ENCODE measurements at regions not wholly inside any gene's neighbourhood (a gene's known extent, or its start where the extent isn't known, plus 50 kb on each side); places are given as distances from the start of the nearest gene placed in this dataset.

GRCh38 chr11:111185266-111185665, 60.3 kb upstream of the POU2AF2 start:
- Histone ChIP-seq H3K4me1 (peaks cover 0 to 4% (median 0%) of the 10 kb centered on the region in 9 donors), H3K4me3 (no peak overlapping the region), H3K27ac (no peak overlapping the region), H3K9me3 (peaks cover 0 to 14% (median 0%) of the 10 kb centered on the region in 11 donors), H3K27me3 (no peaks in the 10 kb centered on the region), H3K36me3 (no peaks in the 10 kb centered on the region)
- no peak for TF ChIP-seq CTCF (IDR thresholded peaks at IDR 0.05)
- DNase-seq (no peak), ATAC-seq (no peak)
- WGBS, 2 donors, result 44 to 49% methylated on average over 2 of the region's 2 CpGs
- intact Hi-C loops (cut with DNase I), result no loop called here

- DNase-seq (no peak), ATAC-seq (no peak)
- TF ChIP-seq CTCF (IDR thresholded peaks at IDR 0.05), result no peak
- peaks cover 0 to 14% (median 0%) of the 10 kb centered on the region in 11 donors for H3K9me3 ChIP-seq
- no peak overlapping the region for H3K4me3 ChIP-seq
- H3K27ac ChIP-seq, result no peak overlapping the region
- intact Hi-C loops (cut with DNase I), result no loop called here
- H3K4me1 ChIP-seq, result peaks cover 0 to 15% (median 0%) of the 10 kb centered on the region in 9 donors
- H3K27me3 ChIP-seq, result no peaks in the 10 kb centered on the region
- H3K36me3 ChIP-seq, result no peaks in the 10 kb centered on the region
Measured at GRCh38 chr11:111183706-111184105, 61.8 kb upstream of the POU2AF2 start.

- intact Hi-C loops (cut with DNase I), result no loop called here
- H3K4me1 ChIP-seq, result peaks cover 0 to 11% (median 0%) of the 10 kb centered on the region in 9 donors
- H3K9me3 ChIP-seq, result no peaks in the 10 kb centered on the region
- no peak overlapping the region for H3K27ac ChIP-seq
- H3K4me3 ChIP-seq, result no peak overlapping the region
- H3K36me3 ChIP-seq, result no peaks in the 10 kb centered on the region
- WGBS, 2 donors, result 59 to 65% methylated on average over 5 of the region's 5 CpGs
- DNase-seq, result no peak
- no peak for TF ChIP-seq CTCF (IDR thresholded peaks at IDR 0.05)
- ATAC-seq, result no peak
- no peaks in the 10 kb centered on the region for H3K27me3 ChIP-seq
Measured at GRCh38 chr11:111179184-111179910, 66.2 kb upstream of the POU2AF2 start.

- ATAC-seq (no peak), DNase-seq (no peak)
- TF ChIP-seq CTCF (IDR thresholded peaks at IDR 0.05), result no peak
- Histone ChIP-seq H3K9me3 (no peaks in the 10 kb centered on the region), H3K36me3 (no peaks in the 10 kb centered on the region), H3K27me3 (no peaks in the 10 kb centered on the region), H3K27ac (no peak overlapping the region), H3K4me3 (no peak overlapping the region), H3K4me1 (peaks cover 0 to 11% (median 0%) of the 10 kb centered on the region in 9 donors)
- intact Hi-C loops (cut with DNase I), result no loop called here
Measured at GRCh38 chr11:111177037-111177871, 68.3 kb upstream of the POU2AF2 start.
